Bronchial epithelial cell (primary cell): ENCODE measurements at regions not wholly inside any gene's neighbourhood (a gene's known extent, or its start where the extent isn't known, plus 50 kb on each side); places are given as distances from the start of the nearest gene placed in this dataset.

Source experiments
- DNase-seq: peaks from one replicate; pipeline ENCODE4 v3.0.0-alpha.2; 2010; ENCODE audit warnings: low read depth
- FAIRE-seq: peaks from 2 replicates; lab custom pipeline; 2011; peaks lifted over from hg19 to GRCh38; lab: Jason Lieb, UNC
- H3K27me3 ChIP-seq: 2 replicates; pipeline ENCODE4 v1.5.1; 2011; ENCODE audit warnings: low read length; ENCODE audit not compliant: control insufficient read depth, insufficient read depth
- H3K36me3 ChIP-seq: 2 replicates; pipeline ENCODE4 v1.5.1; 2011; ENCODE audit warnings: low read length; ENCODE audit not compliant: control insufficient read depth, insufficient read depth
- H3K4me3 ChIP-seq: 2 replicates; pipeline ENCODE4 v1.5.1; 2011; ENCODE audit warnings: mild to moderate bottlenecking, low read depth, low read length, control low read depth
- TF ChIP-seq, protein P1 (sequence below): IDR thresholded peaks from 2 replicates; pipeline ENCODE4 v1.5.1; 2011; ENCODE audit warnings: mild to moderate bottlenecking, moderate library complexity, low read length, control low read depth, inconsistent platforms; ENCODE audit not compliant: insufficient read depth, severe bottlenecking

DNA sequence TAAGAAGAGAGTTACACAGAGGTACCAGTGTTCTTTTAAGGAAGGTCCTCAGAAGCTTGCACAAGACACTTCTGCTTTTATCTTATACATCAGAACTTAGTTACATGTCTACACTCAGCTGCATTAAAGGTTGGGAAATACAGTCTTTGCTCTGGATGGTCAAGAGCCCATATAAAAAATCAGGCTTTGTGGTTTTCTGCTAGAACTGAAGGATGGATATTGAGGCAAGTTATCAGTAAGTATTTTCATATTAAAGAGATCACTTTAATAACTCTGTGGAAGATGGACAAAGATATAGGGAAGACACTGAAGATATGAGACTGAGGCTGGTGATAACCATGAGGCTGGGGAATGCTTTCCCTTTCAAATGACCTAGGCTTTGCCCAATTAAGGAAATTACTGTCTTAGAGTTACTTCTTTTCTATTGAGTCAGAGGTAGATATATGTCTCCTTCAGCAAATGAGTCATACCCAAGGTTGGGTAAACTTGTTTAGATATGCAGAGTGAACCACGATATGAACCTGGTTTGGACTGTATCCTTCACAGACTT is 87.0 kb upstream of the TNC start:
- TF ChIP-seq, protein P1, sequence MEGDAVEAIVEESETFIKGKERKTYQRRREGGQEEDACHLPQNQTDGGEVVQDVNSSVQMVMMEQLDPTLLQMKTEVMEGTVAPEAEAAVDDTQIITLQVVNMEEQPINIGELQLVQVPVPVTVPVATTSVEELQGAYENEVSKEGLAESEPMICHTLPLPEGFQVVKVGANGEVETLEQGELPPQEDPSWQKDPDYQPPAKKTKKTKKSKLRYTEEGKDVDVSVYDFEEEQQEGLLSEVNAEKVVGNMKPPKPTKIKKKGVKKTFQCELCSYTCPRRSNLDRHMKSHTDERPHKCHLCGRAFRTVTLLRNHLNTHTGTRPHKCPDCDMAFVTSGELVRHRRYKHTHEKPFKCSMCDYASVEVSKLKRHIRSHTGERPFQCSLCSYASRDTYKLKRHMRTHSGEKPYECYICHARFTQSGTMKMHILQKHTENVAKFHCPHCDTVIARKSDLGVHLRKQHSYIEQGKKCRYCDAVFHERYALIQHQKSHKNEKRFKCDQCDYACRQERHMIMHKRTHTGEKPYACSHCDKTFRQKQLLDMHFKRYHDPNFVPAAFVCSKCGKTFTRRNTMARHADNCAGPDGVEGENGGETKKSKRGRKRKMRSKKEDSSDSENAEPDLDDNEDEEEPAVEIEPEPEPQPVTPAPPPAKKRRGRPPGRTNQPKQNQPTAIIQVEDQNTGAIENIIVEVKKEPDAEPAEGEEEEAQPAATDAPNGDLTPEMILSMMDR: no peak
- peak; percentile 96 for DNase-seq

DNA sequence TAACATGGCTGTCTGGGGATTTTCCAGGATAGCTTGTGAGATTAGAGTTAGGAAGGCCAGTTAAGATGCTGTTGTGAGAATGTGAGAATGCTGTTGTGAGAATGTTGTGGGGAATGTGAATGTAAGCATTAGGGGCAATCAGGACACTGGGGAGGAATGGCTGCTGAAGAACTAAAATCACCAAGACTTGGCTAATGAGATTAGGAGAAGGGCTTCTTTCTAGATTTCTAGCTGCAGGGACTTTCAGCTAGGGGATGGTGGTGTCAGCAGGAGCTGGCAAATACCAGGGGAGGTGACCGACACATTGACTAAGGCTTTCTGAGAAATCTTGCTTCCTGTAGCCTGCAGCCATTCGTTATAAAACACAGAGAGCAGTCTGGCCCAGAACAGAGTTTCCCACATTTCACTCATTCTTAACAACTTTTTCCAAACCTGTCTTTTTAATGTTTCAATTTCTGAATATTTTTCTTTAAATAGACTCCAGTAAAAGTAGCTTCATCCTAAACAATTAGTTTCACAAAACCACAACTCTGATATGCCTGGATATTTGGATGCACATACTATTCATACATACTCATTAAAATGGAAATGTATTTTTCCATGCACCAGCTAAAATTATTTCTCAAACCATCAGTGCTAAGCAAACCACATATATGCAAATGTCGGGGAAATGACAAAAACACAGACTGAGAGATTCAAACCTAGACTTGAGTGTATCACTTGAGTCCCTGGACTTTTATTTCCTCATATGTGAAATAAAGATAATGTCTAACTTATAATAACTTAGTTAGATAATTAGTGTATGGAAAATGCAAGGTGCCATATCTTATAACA is 89.3 kb upstream of the TNC start:
- DNase-seq (peak; percentile 77), FAIRE-seq (no peak)
- no peaks in the 10 kb centered on the region for H3K36me3 ChIP-seq
- H3K4me3 ChIP-seq: no peak overlapping the region
- no peaks in the 10 kb centered on the region for H3K27me3 ChIP-seq
- TF ChIP-seq, protein P1: no peak

More for the DNA sequence above, 87.0 kb upstream of the TNC start:
- no peak for FAIRE-seq
- Histone ChIP-seq H3K36me3 (no peaks in the 10 kb centered on the region), H3K4me3 (no peak overlapping the region), H3K27me3 (no peaks in the 10 kb centered on the region)

DNA sequence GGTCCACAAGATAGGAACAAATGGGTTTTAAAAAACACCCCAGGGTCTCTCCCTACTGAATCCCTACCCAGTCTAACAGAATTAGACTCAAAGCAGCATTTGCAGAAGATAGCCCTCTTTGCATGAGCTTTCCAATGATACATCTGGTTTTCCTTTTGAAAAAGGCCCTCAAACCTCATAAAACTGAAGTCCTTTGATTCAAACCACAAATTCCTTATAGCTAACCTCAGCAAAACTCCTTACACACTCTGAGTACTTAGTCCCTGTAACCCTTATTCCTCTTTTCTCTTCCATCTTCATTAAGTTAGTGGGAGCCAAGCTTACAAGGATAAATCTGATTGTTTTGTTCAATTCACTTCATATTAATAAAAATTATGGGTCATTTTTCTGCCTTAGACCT is 90.5 kb upstream of the TNC start:
- Histone ChIP-seq H3K36me3 (no peaks in the 10 kb centered on the region), H3K27me3 (no peaks in the 10 kb centered on the region), H3K4me3 (no peak overlapping the region)
- DNase-seq (no peak), FAIRE-seq (no peak)
- TF ChIP-seq, protein P1: no peak

DNA sequence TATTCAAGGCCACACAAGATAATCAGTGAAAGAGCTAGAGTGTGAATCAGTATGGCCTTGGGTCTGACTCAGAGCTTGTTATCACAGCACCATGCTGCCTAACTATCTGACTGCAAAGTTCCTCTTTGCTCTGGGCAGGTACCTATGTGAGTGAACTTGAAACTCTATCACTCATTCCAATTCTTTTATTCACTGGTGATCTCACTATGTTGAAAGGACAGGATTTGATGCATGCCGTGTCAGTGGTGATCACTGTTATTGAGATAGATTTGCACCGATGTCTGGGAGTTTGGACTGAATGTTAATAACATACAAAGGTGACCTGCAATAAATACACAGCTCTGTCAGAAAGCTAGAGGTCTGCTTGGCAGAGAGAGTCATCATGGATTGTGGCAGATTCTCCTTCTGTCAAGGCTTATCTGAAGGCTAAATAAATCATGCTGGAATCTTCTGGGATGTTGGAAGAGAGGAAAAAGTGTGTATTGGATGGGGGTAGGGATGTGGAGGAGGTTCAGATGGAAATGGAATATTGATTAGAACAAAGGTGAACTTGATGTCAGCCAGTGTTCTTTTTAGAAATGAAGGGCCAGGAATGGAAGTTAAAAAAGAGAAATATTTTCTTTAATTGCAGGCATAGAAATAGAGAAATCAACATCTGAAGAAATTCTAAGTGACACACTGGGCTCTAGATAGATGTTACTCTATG is 91.8 kb upstream of the TNC start:
- DNase-seq (peak; percentile 99), FAIRE-seq (peak; percentile 75)
- Histone ChIP-seq H3K36me3 (no peaks in the 10 kb centered on the region), H3K4me3 (no peak overlapping the region), H3K27me3 (no peaks in the 10 kb centered on the region)
- TF ChIP-seq, protein P1: no peak

DNA sequence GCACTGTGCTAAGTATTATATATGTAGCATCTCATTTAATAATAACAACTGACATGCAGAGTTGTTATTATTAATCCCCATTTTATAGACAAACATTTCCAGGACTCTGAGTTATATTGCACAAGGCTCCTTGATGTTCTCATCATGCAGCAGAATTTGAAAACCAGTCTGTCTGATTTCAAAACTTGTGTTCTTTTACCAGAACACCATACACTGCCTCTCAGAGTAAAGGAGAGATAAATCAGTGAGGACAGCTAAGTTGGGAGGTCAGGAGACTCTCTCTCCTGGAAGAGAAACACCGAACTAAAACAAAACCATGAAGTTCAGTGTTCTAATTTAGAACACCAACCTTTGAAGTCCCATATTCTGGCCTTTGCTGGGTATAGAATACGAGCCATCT is 92.7 kb upstream of the TNC start:
- no peak for DNase-seq
- no peaks in the 10 kb centered on the region for H3K36me3 ChIP-seq
- no peak for FAIRE-seq
- TF ChIP-seq, protein P1: no peak
- no peak overlapping the region for H3K4me3 ChIP-seq
- H3K27me3 ChIP-seq: no peaks in the 10 kb centered on the region
